Activated T-cell treated with anti-CD3 and anti-CD28 coated beads, Interleukin-2, amount 50 U/mL, for 4 hours (primary cell): ENCODE measurements at regions not wholly inside any gene's neighbourhood (a gene's known extent, or its start where the extent isn't known, plus 50 kb on each side); places are given as distances from the start of the nearest gene placed in this dataset.
"Not testable (repeated sequence)": the region's sequence is repeated elsewhere in the genome, so short reads cannot be mapped to it uniquely, and the experiment has no call there.

Source experiments
- ATAC-seq, 2 donors: fragments of 200-7000 bp; cut with Tn5 transposase; one replicate each; pipeline ENCODE4 v1.10.0; 2021
- DNase-seq: peaks from one replicate; pipeline ENCODE4 v3.0.0-alpha.2; 2020
- H3K27me3 Mint-ChIP-seq: one replicate; pipeline ENCODE4 v1.8.0; 2021; ENCODE audit warnings: low read depth, mixed read lengths
- H3K36me3 Mint-ChIP-seq: one replicate; pipeline ENCODE4 v1.8.0; 2022; ENCODE audit warnings: mixed read lengths; ENCODE audit not compliant: insufficient read depth
- H3K4me1 Mint-ChIP-seq: one replicate; pipeline ENCODE4 v1.8.0; 2021; ENCODE audit warnings: low read depth, mixed read lengths
- H3K4me3 Mint-ChIP-seq: one replicate; pipeline ENCODE4 v1.8.0; 2021; ENCODE audit warnings: mild to moderate bottlenecking, moderate library complexity, mixed read lengths
- H3K9me3 Mint-ChIP-seq: one replicate; pipeline ENCODE4 v1.8.0; 2021; ENCODE audit warnings: mixed read lengths

DNA sequence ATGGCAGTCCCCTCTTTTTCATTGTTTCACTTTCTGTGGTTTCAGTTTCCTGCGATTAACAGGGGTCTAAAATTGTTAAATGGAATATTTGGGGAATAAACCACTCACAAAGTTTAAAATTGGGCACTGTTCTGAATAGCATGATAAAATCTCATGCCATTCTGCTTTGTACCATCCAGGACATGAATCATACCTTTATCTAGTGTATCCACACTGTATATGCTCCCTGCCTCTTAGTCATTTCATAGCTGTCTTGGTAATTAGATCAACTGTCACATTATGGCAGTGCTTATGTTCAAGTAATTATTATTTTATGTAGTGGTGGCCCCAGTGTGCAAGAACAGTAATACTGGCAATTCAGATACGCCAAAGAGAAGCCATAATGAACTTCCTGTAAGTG, 734.5 kb downstream of the ZPLD1 start:
- no peak for DNase-seq
- Mint-ChIP-seq H3K4me3 (no peak overlapping the region), H3K36me3 (no peaks in the 10 kb centered on the region), H3K9me3 (peaks cover 3% of the 10 kb centered on the region), H3K4me1 (no peaks in the 10 kb centered on the region), H3K27me3 (no peaks in the 10 kb centered on the region)
- no peak for ATAC-seq

DNA sequence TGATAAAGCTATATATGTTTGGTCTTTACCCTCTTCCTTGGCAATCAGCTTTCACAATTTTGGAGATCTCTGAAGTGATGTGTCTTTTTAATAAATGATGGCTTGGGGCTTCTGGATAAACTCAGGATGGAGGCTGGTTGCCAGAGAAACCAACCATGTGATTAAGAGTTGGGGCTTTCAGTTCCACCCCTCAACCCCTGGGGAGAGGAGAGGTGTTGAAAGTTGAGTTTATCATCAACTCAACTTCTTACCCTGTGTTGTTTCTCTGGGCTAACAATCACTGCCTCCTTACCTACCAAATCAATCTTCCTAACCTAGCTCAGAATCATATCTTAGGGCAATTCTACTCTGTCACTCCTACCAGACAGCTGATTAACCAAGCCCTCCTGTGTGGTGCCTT, 735.8 kb downstream of the ZPLD1 start:
- Mint-ChIP-seq H3K4me1 (no peaks in the 10 kb centered on the region), H3K36me3 (no peaks in the 10 kb centered on the region), H3K9me3 (peaks cover 3% of the 10 kb centered on the region), H3K4me3 (no peak overlapping the region), H3K27me3 (no peaks in the 10 kb centered on the region)
- no peak for DNase-seq
- ATAC-seq: no peak

DNA sequence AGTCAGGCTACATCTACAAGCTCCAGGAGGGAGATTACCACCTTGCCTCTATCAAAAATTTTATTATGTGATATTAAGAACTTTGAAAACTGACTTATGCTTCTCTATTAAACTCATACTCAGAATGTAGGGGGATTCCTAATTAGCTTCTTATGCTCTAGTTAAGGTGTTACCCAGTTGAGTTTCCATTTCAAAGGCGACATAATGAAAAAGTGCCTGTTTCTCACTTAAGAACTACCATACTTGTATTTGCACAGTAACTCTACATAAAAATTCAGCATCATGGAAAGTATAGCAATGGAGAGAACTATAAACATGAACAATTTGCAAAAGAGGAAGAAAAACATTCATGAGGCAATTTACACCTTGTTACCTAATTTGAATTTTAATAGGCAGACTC, 739.1 kb downstream of the ZPLD1 start:
- no peaks in the 10 kb centered on the region for H3K9me3 Mint-ChIP-seq
- H3K27me3 Mint-ChIP-seq: no peaks in the 10 kb centered on the region
- H3K36me3 Mint-ChIP-seq: no peaks in the 10 kb centered on the region
- no peak overlapping the region for H3K4me3 Mint-ChIP-seq
- ATAC-seq (no peak), DNase-seq (no peak)
- H3K4me1 Mint-ChIP-seq: no peaks in the 10 kb centered on the region

DNA sequence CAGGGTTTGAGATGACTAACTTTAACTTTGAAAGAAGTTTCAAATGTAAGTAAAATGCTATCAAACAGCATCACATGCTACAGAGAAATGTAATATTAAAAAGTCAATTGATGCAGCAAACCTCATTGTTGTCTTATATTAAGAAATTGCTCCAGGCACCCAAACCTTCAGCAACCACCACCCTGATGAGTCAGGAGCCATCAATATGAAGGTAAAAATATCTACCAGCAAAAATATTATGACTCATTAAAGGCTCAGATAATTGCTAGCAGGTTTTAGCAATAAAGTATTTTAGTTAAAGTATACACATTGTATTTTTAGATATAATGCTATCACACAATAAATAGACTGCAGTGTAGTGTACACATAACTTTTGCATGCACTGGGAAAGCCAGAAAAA, 746.3 kb downstream of the ZPLD1 start:
- Mint-ChIP-seq H3K27me3 (no peaks in the 10 kb centered on the region), H3K9me3 (peaks cover 12% of the 10 kb centered on the region), H3K36me3 (no peaks in the 10 kb centered on the region), H3K4me1 (no peaks in the 10 kb centered on the region), H3K4me3 (no peak overlapping the region)
- DNase-seq (no peak), ATAC-seq (no peak)

DNA sequence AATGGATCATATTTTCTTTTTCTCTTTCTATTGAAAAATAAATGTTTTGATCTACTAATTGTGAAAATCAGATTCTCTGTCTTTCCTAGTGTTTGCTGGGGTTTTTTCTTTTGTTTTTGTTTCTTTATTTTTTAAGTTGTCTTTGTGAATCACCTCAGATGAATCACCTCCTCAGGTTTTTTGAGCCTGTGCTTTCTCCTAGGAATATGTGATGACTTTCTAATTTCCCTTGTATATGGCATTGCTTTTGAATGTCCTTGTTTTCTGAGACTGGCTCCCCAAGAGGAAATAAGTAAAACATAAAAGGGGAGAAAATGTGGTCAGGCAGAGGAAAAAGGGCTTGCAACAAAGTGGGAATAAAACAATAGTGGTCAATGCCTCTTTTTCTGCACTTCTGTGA, 750.0 kb downstream of the ZPLD1 start:
- H3K4me3 Mint-ChIP-seq: no peak overlapping the region
- ATAC-seq (no peak), DNase-seq (no peak)
- no peaks in the 10 kb centered on the region for H3K36me3 Mint-ChIP-seq
- H3K27me3 Mint-ChIP-seq: no peaks in the 10 kb centered on the region
- peaks cover 12% of the 10 kb centered on the region for H3K9me3 Mint-ChIP-seq
- no peaks in the 10 kb centered on the region for H3K4me1 Mint-ChIP-seq

DNA sequence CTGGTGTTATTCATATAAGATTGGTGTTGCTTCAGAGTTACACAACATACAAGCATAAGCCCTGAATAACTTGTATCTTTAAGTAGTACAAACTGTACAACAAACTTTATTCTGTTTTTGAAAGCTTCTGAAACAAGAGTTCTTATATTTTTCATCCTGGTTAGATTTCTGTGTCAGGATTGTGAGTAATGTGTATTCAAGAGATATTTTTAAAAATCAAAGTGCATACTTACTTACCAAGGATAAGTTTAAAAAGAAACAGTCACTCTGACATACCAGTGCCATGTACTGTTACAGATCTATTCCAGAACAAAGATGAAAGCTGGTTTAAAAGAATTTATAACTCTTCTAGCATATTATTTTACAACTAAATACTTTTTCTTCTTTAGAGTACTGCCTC, 755.1 kb downstream of the ZPLD1 start:
- no peaks in the 10 kb centered on the region for H3K36me3 Mint-ChIP-seq
- no peaks in the 10 kb centered on the region for H3K4me1 Mint-ChIP-seq
- DNase-seq (no peak), ATAC-seq (no peak)
- no peak overlapping the region for H3K4me3 Mint-ChIP-seq
- H3K27me3 Mint-ChIP-seq: no peaks in the 10 kb centered on the region
- H3K9me3 Mint-ChIP-seq: no peaks in the 10 kb centered on the region

DNA sequence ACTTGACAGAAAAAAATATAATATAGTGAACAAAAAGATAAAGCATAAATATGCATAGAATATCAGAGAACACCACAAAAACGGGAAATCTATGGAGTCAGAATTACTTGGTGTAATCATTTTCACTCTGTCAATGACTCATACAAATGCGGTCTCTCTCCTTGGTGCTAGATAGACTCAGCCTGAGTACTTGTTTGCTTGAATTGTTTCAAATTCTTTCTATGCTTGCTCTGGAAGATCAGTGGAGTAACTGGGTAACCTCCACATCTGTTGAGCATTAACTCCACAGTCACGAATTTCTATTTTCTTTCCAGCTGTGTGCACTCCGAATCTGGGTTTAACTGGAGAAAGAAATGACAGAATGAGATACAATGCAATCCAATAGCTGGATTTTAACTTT, 760.4 kb downstream of the ZPLD1 start:
- ATAC-seq: no peak
- H3K36me3 Mint-ChIP-seq: no peaks in the 10 kb centered on the region

DNA sequence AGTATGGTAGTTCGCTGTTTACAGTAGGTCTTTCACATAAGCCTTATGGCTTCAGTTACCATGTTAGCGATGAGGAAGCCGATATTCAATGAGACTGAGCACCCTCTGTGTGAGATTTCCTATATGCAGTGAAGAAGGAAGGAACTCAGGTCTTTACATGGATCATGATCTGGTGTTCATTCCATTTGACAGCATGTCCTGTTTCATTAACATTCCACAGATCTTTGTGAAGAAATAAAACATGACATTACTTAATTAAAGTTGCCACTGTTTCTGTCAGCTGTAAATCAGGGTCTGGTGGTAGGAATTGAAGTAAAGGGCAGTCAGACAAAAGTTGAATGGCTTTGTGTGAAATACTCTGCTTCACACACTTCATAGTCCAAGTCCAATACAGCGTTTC, 768.6 kb downstream of the ZPLD1 start:
- Mint-ChIP-seq H3K9me3 (peaks cover 5% of the 10 kb centered on the region), H3K4me1 (no peaks in the 10 kb centered on the region), H3K4me3 (no peak overlapping the region), H3K36me3 (no peaks in the 10 kb centered on the region), H3K27me3 (no peaks in the 10 kb centered on the region)
- DNase-seq (no peak), ATAC-seq (no peak)

More for the DNA sequence above, 760.4 kb downstream of the ZPLD1 start:
- Mint-ChIP-seq H3K9me3 (peaks cover 5% of the 10 kb centered on the region), H3K4me3 (no peak overlapping the region), H3K4me1 (no peaks in the 10 kb centered on the region), H3K27me3 (no peaks in the 10 kb centered on the region)
- no peak for DNase-seq

DNA sequence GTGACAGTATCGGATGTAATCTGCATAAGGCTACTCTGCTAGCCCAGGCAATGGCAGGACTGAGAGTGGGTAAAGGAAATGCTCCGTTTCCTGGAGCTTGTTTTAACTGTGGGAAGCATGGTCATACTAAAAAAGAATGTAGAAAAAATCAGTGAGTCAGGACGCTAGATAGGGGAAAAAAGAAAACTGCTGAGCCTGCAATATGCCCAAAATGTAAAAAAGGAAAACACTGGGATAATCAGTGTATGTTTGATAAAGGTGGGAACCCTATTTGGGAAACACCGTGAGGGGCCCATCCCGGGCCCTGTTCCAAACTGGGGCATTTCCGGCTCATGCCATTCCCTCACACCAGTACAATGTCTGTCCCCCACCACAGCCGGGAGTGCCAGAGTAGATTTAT, 775.8 kb downstream of the ZPLD1 start:
- no peaks in the 10 kb centered on the region for H3K4me1 Mint-ChIP-seq
- no peak for ATAC-seq
- no peak for DNase-seq
- H3K4me3 Mint-ChIP-seq: no peak overlapping the region
- H3K36me3 Mint-ChIP-seq: no peaks in the 10 kb centered on the region
- no peaks in the 10 kb centered on the region for H3K27me3 Mint-ChIP-seq
- H3K9me3 Mint-ChIP-seq: peaks cover 5% of the 10 kb centered on the region

DNA sequence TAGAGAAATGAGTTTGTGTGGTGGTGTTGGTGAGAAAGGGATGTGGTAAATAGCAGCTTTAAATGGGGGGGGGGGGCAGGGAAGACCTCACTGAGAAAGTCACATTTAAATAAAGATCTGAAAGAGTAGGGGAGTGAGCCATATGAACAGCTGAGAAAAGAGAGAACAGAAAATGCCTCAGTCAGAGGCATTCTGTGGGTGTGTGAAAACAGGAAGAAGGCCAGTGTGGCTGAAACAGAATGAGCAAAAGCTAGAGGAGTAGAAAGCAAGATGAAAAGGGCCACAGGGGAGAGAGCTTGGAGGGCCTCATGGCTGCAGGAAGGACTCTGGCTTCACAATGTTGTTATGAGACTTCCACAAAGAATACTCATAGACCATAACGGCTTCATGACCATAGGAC, 783.3 kb downstream of the ZPLD1 start:
- Mint-ChIP-seq H3K4me1 (no peaks in the 10 kb centered on the region), H3K9me3 (no peaks in the 10 kb centered on the region), H3K36me3 (no peaks in the 10 kb centered on the region), H3K4me3 (no peak overlapping the region), H3K27me3 (no peaks in the 10 kb centered on the region)
- ATAC-seq: no peak
- no peak for DNase-seq

DNA sequence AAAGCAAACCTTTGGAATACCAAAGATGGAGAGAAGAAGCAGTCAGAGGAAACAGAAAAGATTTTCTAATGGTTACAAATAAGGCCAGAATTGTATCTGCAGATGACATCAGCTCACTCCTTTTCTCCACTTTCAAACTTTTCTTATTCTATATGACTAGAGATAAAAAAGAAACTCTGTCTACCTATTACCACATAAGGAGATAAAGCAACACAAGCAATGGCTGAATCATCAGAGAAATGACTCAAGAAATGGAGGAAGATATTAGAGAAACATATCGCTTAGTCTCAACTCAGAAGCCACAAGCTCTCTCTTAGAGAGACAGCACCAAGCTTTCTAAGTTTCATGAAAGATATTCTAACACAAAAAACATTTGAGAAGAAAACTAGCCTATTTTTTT, 784.0 kb downstream of the ZPLD1 start:
- Mint-ChIP-seq H3K36me3 (no peaks in the 10 kb centered on the region), H3K4me1 (no peaks in the 10 kb centered on the region), H3K4me3 (no peak overlapping the region), H3K9me3 (no peaks in the 10 kb centered on the region), H3K27me3 (no peaks in the 10 kb centered on the region)
- DNase-seq: no peak
- no peak for ATAC-seq

DNA sequence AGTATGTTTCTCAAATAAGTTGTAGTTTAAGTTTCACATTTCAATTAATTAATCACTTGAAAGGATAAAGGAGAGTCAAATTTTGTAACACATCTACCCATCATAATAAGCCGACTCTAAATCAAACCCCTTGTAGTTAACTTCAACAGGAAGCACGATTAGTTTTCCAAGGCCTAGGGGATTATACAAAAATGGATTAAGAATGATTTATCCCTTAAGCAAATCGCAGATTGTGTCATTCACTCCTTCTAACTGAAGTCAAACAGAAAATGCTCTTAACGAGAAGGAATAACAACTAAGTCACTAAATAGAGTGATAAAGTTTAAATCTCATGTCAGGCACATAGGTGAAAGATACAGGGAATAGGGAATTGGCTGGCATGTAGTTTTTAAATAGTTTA, 792.8 kb downstream of the ZPLD1 start:
- Mint-ChIP-seq H3K36me3 (no peaks in the 10 kb centered on the region), H3K4me1 (no peaks in the 10 kb centered on the region), H3K27me3 (no peaks in the 10 kb centered on the region), H3K4me3 (no peak overlapping the region), H3K9me3 (no peaks in the 10 kb centered on the region)
- DNase-seq: no peak
- no peak for ATAC-seq

DNA sequence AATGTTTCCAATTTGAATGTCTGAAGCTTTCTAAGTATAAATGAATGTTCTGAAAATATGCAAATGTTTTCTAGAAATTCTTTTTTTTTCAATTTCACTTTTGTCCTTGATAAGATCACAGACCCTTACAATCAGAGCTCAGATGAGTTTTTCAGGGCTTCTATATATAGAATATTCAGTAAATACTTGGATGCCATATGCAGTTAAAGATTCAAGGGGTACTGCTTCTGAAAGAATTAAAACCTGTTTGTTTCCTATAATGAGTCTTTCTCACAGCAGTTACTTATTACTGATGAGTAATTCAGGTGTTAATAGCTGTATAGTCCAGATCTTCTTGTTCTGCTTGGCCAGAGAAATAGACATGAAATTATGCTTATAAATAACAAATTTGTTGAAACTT, 812.6 kb downstream of the ZPLD1 start:
- no peak for DNase-seq
- H3K4me1 Mint-ChIP-seq: no peaks in the 10 kb centered on the region
- no peaks in the 10 kb centered on the region for H3K27me3 Mint-ChIP-seq
- no peak for ATAC-seq
- H3K4me3 Mint-ChIP-seq: no peak overlapping the region
- no peaks in the 10 kb centered on the region for H3K36me3 Mint-ChIP-seq
- H3K9me3 Mint-ChIP-seq: peaks cover 8% of the 10 kb centered on the region

DNA sequence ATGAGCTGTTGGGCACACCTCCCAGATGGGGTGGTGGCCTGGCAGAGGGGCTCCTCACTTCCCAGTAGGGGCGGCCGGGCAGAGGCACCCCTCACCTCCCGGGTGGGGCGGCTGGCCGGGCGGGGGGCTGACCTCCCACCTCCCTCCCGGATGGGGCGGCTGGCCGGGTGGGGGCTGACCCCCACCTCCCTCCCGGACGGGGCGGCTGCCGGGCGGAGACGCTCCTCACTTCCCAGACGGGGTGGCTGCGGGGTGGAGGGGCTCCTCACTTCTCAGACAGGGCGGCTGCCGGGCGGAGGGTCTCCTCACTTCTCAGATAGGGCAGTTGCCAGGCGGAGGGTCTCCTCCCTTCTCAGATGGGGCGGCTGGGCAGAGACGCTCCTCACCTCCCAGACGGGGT, 820.0 kb downstream of the ZPLD1 start:
- DNase-seq, H3K36me3 Mint-ChIP-seq, H3K4me1 Mint-ChIP-seq, H3K9me3 Mint-ChIP-seq, H3K27me3 Mint-ChIP-seq, H3K4me3 Mint-ChIP-seq, ATAC-seq: not testable (repeated sequence)

DNA sequence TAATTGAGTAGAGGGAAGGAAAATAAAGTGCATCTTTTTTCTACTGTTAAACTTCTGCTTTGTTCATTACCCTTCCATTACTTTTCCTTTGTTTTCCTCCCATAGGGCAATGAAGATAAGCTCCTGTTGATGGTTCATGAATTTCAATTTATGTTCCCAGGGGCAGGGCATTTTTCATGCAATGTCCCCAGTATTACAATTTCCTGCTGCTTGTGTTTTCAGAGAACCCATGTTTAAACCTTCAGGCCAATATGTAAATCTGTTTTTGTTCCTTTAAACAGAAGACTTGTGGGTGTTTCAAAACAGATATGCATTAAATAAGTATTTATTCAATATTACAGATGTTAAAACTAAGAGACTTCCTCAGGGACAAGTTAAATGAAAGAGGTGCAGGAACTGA, 834.5 kb downstream of the ZPLD1 start:
- Mint-ChIP-seq H3K27me3 (no peaks in the 10 kb centered on the region), H3K4me1 (no peaks in the 10 kb centered on the region), H3K4me3 (no peak overlapping the region), H3K9me3 (peaks cover 18% of the 10 kb centered on the region), H3K36me3 (no peaks in the 10 kb centered on the region)
- ATAC-seq (no peak), DNase-seq (no peak)

DNA sequence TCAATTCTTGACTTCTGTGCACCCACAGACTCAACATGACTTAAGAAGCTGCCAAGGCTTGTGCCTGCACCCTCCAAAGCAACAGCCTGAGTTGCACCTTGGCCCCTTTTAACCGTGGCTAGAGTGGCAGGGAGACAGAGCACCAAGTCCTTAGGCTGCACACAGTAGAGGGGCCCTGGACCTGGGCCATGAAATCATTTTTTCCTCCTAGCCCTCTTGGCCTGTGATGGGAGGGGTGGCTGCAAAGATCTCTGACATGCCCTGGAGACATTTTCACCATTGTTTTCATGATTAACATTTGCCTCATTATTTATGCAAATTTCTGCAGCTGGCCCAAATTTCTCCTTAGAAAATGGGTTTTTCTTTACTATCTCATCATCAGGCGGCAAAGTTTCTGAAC, 836.8 kb downstream of the ZPLD1 start:
- DNase-seq (no peak), ATAC-seq (no peak)
- Mint-ChIP-seq H3K27me3 (no peaks in the 10 kb centered on the region), H3K36me3 (no peaks in the 10 kb centered on the region), H3K9me3 (peaks cover 23% of the 10 kb centered on the region), H3K4me3 (no peak overlapping the region), H3K4me1 (no peaks in the 10 kb centered on the region)
